SKM-1 treated with dmso at 0.1 percent for 144 hours (cell line): ENCODE measurements at regions not wholly inside any gene's neighbourhood (a gene's known extent, or its start where the extent isn't known, plus 50 kb on each side); places are given as distances from the start of the nearest gene placed in this dataset.
"Not testable (repeated sequence)": the region's sequence is repeated elsewhere in the genome, so short reads cannot be mapped to it uniquely, and the experiment has no call there.

Experiments
- DNase-seq: peaks from one replicate; lab custom pipeline; 2025; ENCODE audit not compliant: unreplicated experiment; lab: John Stamatoyannopoulos, UW

DNA sequence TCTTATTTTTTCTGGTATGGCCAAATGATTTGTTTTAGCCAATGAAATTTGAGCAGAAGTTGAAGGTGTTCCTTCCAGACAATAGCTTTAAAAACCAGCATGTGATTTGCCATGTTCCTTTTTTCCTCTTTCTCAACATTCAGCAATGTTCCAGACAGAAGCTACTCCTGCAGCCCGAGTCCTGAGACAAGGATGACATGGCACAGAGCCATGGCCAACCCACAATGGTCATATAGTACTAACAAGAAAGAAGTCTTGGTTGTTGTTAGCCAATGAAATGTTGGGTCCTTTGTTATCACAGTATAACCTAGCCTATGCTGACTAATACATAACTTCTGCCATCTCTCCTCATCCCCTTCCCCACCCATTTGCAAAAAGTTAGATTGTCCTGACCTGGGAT is 211.1 kb upstream of the STT3B start:
- DNase-seq, result no peak

DNA sequence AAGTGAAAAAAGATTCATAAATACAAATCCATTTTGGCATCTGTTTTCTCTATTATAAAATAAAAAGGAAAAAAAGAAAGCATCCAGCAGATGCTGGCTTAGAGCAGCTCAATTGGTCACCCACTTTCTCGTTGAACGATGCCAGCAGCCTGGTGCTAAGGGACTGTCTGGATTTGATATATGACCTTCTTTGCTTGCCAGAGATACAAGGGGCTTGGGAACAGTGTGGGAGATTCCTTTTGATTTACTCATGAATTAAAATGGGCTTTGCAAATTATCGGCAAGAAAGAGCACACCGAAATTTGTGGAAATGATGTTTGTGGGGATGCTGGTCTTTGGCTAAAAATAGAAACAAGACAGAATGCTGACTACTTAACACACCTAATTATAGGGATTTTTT is 210.3 kb upstream of the STT3B start:
- no peak for DNase-seq

DNA sequence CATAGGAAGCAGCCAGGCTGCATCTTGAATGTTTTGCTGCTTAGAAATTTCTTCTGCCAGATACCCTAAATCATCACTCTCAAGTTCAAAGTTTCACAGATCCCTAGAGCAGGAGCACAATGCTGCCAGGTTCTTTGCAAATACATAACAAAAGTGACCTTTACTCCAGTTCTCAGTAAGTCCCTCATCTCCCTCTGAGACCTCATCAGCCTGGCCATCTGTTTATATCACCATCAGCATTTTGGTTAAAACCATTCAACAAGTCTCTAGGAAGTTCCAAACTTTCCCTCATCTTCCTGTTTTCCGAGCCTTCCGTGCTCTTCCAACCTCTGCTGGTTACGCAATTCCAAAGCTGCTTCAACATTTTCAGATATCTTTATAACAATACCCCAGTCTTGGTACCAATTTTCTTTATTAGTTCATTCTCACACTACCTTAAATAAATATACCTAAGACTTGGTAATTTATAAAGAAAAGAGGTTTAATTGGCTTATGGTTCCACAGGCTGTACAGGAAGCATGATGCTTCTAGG is 204.8 kb upstream of the STT3B start:
- not testable (repeated sequence) for DNase-seq

GRCh38 chr3:31331278-31331677 is 201.4 kb upstream of the STT3B start:
- DNase-seq, result no peak

DNA sequence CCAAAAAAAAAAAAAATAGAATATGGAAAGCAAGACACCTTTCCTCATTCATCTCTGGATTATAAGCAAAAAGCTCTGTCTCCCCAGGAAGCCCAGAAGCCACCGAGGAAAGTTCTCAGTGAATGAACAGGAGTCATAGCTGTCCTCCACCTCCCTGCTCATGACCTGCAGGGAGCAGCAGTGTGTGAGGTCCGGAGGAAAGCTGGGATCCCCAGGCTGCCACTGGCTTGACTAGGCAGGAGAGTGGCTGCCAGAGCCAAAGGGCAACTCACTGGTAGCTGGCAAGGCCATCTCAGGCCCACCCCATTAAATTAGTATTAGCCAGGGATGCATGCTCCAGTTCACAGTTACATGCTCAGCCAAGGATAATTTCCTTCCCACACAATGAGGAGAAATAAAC is 191.6 kb upstream of the STT3B start:
- no peak for DNase-seq

- DNase-seq, result no peak
Measured at GRCh38 chr3:31343075-31343474, 189.7 kb upstream of the STT3B start.

GRCh38 chr3:31345581-31345980 is 187.1 kb upstream of the STT3B start:
- no peak for DNase-seq

DNA sequence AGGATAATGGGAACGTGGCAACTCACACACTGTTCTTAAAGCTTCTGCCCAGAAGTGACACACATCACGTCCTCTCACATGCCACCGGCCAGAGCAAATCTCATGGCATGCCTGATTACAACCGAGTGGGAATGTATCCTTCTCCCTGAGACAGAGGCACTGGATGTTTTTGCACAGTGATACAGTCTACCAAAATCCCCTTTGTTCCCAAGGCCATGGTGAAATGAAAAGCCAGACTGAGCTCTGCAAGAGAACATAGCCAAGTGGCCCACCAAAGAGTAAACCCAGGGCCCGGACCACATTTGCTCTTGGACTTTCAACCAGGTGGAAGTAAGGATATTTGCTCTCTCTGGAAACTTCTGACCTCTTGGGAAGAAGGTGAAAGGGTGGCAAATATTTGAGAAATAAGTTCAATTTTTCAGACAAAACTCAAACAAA is 186.2 kb upstream of the STT3B start:
- no peak for DNase-seq

- no peak for DNase-seq
Measured at GRCh38 chr3:31349001-31349748, 183.6 kb upstream of the STT3B start.

- DNase-seq, result no peak
Measured at GRCh38 chr3:31350307-31350706, 182.4 kb upstream of the STT3B start.

- no peak for DNase-seq
Measured at GRCh38 chr3:31352331-31352730, 180.4 kb upstream of the STT3B start.

DNA sequence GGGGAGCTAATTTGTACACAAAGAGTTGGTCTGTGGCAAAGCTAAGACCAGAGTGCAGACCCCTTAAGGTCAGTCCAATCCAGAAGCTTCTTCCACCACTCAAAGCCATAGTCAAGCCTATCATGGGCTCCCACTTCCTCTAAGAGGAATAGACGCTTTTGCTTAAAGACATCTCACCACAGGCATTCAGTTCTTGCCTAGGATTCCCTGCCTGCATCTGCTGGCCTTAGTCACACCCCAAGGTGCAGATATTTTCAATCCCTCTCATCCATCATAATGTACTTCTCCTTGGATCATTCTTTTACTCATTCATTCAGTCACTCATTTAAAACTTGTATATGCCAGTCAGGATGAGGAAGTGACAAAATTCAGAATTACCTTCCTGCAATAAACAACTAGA is 179.6 kb upstream of the STT3B start:
- no peak for DNase-seq

DNA sequence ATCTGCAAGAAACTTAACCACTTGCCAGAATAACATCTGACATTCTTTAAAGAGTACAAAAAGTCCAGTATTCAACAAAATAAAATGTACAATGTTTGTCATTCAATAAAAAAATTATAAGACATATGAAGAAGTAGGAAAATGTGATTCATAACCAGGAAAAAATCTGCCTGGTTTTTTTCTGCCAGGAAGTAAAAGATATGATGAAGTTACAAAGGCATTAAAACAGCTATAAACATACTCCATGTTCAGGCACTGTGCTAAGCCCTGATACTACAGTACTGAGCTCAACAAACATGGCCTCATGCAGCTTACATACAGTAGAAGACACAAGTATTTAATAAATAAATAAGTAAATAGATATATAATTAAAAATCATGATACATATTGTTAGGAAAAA is 178.4 kb upstream of the STT3B start:
- DNase-seq, result no peak

DNA sequence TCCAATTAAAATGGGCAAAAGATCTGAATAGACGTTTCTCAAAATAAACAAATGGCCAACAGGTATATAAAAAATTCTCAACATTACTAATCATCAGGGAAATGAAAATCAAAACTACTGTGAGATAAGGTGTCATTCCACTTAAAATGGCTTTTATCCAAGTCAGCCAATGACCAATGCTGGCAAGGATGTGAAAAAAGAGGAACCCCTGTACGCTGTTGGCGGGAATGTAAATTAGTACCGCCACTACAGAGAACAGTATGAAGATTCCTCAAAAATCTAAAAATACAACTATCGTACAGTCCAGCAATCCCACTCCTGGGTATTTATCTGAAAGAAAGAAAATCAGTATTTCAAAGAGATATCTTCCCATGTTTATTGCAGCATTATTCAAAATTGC is 176.9 kb upstream of the STT3B start:
- DNase-seq, result no peak

- no peak for DNase-seq
Measured at GRCh38 chr3:31356941-31357340, 175.8 kb upstream of the STT3B start.

DNA sequence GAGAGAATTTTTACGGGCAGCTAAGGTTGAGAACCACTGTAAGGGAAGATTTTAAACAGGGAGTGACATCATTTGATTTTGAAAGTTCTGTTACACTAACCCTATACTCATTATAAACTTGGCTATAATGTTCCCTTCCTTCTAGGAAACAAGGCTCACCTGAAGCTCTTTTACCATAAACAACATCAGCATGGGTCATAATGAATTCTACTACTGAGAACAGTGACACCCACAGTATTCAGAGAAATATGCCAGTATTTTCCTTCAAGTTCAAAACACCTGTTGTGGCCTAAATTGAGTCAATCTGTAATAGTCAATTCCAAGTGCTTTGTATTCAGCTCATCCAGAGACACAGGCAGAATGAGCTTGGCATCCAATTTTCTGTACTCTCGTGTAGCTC is 175.3 kb upstream of the STT3B start:
- DNase-seq, result no peak

GRCh38 chr3:31358473-31359070 is 174.2 kb upstream of the STT3B start:
- DNase-seq, result no peak

GRCh38 chr3:31361371-31362273 is 171.1 kb upstream of the STT3B start:
- no peak for DNase-seq

- no peak for DNase-seq
Measured at GRCh38 chr3:31364188-31364587, 168.5 kb upstream of the STT3B start.

- no peak for DNase-seq
Measured at GRCh38 chr3:31364711-31365110, 168.0 kb upstream of the STT3B start.

GRCh38 chr3:31367518-31367917 is 165.2 kb upstream of the STT3B start:
- DNase-seq, result no peak
